Uterus (tissue), 3 donors: ENCODE measurements at regions not wholly inside any gene's neighbourhood (a gene's known extent, or its start where the extent isn't known, plus 50 kb on each side); places are given as distances from the start of the nearest gene placed in this dataset.
"Not testable (repeated sequence)": the region's sequence is repeated elsewhere in the genome, so short reads cannot be mapped to it uniquely, and the experiment has no call there.

Experiments used
- DNase-seq, 2 donors: peaks; one replicate each; pipeline ENCODE4 v3.0.0-alpha.2; 2019 to 2020
- H3K27ac ChIP-seq, 2 donors: fragments of 200-600 bp; sonication (generic); 1 replicate in 1 of 2; 2 replicates in 1 of 2; pipeline ENCODE4 v1.5.1; 2016 to 2018
- H3K27me3 ChIP-seq, 2 donors: fragments of 200-600 bp; sonication (generic); one replicate each; pipeline ENCODE4 v1.5.1; 2018 to 2019; ENCODE audit warnings: control low read depth in 1 of 2
- H3K36me3 ChIP-seq, 2 donors: fragments of 200-600 bp; sonication (generic); one replicate each; pipeline ENCODE4 v1.5.1; 2019; ENCODE audit warnings: control low read depth in 1 of 2
- H3K4me1 ChIP-seq, 2 donors: fragments of 200-600 bp; sonication (generic); one replicate each; pipeline ENCODE4 v1.5.1; 2018 to 2019; ENCODE audit warnings: control low read depth in 1 of 2
- H3K4me3 ChIP-seq, 2 donors: fragments of 200-600 bp; sonication (generic); 1 replicate in 1 of 2; 2 replicates in 1 of 2; pipeline ENCODE4 v1.5.1; 2018 to 2019; ENCODE audit warnings: mild to moderate bottlenecking in 1 of 2
- H3K9me3 ChIP-seq, 2 donors: fragments of 200-600 bp; sonication (generic); one replicate each; pipeline ENCODE4 v1.5.1; 2019; ENCODE audit warnings: control low read depth in 1 of 2
- POLR2A ChIP-seq, 2 donors: fragments of 450-650 bp; IDR thresholded peaks; one replicate each; pipeline ENCODE4 v1.6.1; 2016; ENCODE audit warnings: antibody characterized with exemption in 2 of 2, mild to moderate bottlenecking in 1 of 2, moderate library complexity in 1 of 2
- intact Hi-C: fragments of 100-400 bp; cut with DNase I; formaldehyde crosslinking; loops from one replicate; pipeline ENCODE4 v1.15.1; 2023; ENCODE audit warnings: low total_unique reads
- TF ChIP-seq, protein P1 (sequence below), 4 experiments: fragments of 200-600 bp in 2 of 4; fragments of 450-650 bp in 2 of 4; sonication (generic) in 2 of 4; IDR thresholded peaks; one replicate each; pipeline ENCODE4 v1.5.1; 2016 to 2019; ENCODE audit warnings: antibody characterized with exemption in 4 of 4, mild to moderate bottlenecking in 2 of 4, moderate library complexity in 1 of 4
- donor health status: DM: yes; HTN: yes; CAD: no.

- H3K27ac ChIP-seq: no peak overlapping the region
- TF ChIP-seq POLR2A (IDR thresholded peaks at IDR 0.05): no peak
- TF ChIP-seq, protein P1, sequence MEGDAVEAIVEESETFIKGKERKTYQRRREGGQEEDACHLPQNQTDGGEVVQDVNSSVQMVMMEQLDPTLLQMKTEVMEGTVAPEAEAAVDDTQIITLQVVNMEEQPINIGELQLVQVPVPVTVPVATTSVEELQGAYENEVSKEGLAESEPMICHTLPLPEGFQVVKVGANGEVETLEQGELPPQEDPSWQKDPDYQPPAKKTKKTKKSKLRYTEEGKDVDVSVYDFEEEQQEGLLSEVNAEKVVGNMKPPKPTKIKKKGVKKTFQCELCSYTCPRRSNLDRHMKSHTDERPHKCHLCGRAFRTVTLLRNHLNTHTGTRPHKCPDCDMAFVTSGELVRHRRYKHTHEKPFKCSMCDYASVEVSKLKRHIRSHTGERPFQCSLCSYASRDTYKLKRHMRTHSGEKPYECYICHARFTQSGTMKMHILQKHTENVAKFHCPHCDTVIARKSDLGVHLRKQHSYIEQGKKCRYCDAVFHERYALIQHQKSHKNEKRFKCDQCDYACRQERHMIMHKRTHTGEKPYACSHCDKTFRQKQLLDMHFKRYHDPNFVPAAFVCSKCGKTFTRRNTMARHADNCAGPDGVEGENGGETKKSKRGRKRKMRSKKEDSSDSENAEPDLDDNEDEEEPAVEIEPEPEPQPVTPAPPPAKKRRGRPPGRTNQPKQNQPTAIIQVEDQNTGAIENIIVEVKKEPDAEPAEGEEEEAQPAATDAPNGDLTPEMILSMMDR (IDR thresholded peaks at IDR 0.05): no peak
- no peaks in the 10 kb centered on the region for H3K4me1 ChIP-seq
- no peaks in the 10 kb centered on the region for H3K27me3 ChIP-seq
- no peaks in the 10 kb centered on the region for H3K36me3 ChIP-seq
- H3K4me3 ChIP-seq: no peak overlapping the region
- intact Hi-C loops: no loop called here
- H3K9me3 ChIP-seq: no peaks in the 10 kb centered on the region
- DNase-seq: no peak
Observed at GRCh38 chr10:64039198-64039597, 518.0 kb downstream of the REEP3 start.

DNA sequence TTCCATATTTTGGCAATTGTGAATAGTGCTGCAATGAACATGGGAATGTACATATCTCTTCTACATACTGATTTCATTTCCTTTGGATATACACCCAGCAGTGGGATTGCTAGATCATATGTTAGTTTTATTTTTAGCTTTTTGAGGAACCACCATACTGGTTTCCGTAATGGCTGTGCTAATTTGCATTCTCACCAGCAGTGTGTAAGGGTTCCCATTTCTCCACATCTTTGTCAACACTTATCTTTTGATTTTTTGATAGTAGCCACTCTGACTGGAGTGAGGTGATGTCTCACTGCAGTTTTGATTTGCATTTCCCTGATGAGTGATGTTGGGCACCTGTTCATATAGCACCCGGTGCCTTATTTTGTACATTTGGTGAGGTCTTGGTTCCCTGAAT lies 519.6 kb downstream of the REEP3 start:
- TF ChIP-seq, protein P1 (IDR thresholded peaks at IDR 0.05): no peak
- no peak for TF ChIP-seq POLR2A (IDR thresholded peaks at IDR 0.05)
- DNase-seq: no peak
- H3K9me3 ChIP-seq: no peaks in the 10 kb centered on the region
- no peak overlapping the region for H3K27ac ChIP-seq
- H3K4me1 ChIP-seq: no peaks in the 10 kb centered on the region
- H3K27me3 ChIP-seq: no peaks in the 10 kb centered on the region
- intact Hi-C loops: no loop called here
- H3K4me3 ChIP-seq: no peak overlapping the region
- H3K36me3 ChIP-seq: no peaks in the 10 kb centered on the region

- Histone ChIP-seq H3K27me3 (no peaks in the 10 kb centered on the region), H3K4me1 (no peaks in the 10 kb centered on the region), H3K27ac (no peak overlapping the region), H3K36me3 (no peaks in the 10 kb centered on the region), H3K4me3 (no peak overlapping the region), H3K9me3 (no peaks in the 10 kb centered on the region)
- DNase-seq: peak; percentile 39 to 52
- TF ChIP-seq, protein P1 (IDR thresholded peaks at IDR 0.05): peak; percentile 78 to 94 (median 92)
- TF ChIP-seq POLR2A (IDR thresholded peaks at IDR 0.05): no peak
- intact Hi-C loops: no loop called here
Observed at GRCh38 chr10:64041185-64041988, 520.2 kb downstream of the REEP3 start.

GRCh38 chr10:64041989-64042490 lies 520.8 kb downstream of the REEP3 start:
- Histone ChIP-seq H3K27me3 (no peaks in the 10 kb centered on the region), H3K4me1 (no peaks in the 10 kb centered on the region), H3K9me3 (no peaks in the 10 kb centered on the region), H3K36me3 (no peaks in the 10 kb centered on the region), H3K4me3 (no peak overlapping the region), H3K27ac (no peak overlapping the region)
- intact Hi-C loops: no loop called here
- no peak for TF ChIP-seq POLR2A (IDR thresholded peaks at IDR 0.05)
- TF ChIP-seq, protein P1 (IDR thresholded peaks at IDR 0.05): no peak
- no peak for DNase-seq

DNA sequence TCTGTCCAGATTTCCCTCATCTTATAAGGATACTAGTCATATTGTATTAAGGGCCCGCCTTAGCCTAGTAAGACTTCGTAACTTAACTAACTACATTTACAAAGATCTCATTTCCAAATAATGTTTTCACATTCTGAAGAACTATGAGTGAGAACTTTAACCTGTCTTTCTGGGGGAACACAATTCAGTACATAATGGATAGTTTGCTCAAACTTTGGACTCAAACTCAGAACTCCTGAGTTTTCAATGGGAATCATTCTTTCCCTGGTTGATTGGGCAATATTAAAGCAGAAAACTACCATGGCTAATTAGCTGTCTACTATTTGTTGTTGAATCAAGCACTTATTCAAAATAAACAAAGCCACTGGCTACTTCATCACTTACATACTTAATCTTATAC lies 522.9 kb downstream of the REEP3 start:
- Histone ChIP-seq H3K27me3 (no peaks in the 10 kb centered on the region), H3K36me3 (no peaks in the 10 kb centered on the region), H3K9me3 (no peaks in the 10 kb centered on the region), H3K4me3 (no peak overlapping the region), H3K4me1 (no peaks in the 10 kb centered on the region), H3K27ac (no peak overlapping the region)
- no peak for TF ChIP-seq POLR2A (IDR thresholded peaks at IDR 0.05)
- TF ChIP-seq, protein P1 (IDR thresholded peaks at IDR 0.05): no peak
- no peak for DNase-seq
- intact Hi-C loops: no loop called here

DNA sequence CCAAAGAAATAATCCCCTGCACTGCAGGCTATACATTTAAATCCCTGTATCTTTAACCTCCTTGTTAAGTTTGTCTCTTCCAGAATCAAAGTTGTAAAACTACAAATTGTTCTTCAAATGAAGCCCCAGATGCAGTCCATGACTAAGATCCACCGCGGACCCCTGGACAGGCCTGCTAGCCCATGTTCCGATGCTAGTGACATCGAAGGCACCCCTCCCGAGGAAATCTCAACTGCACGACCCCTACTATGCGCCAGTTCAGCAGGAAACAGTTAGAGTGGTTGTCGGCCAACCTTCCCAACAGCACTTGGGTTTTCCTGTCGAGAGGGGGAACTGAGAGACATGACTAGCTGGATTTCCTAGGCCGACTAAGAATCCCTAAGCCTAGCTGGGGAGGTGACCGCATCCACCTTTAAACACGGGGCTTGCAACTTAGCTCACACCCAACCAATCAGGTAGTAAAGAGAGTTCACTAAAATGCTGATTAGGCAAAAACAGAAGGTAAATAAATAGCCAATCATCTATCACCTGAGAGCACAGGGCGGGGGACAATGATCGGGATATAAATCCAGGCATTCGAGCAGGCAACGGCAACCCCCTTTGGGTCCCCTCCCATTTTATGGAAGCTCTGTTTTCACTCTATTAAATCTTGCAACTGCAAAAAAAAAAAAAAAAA lies 523.9 kb downstream of the REEP3 start:
- intact Hi-C loops, H3K4me3 ChIP-seq, H3K27me3 ChIP-seq, H3K4me1 ChIP-seq, DNase-seq, H3K36me3 ChIP-seq, H3K27ac ChIP-seq, H3K9me3 ChIP-seq: not testable (repeated sequence)
